PC-9 (cell line): ENCODE measurements at regions not wholly inside any gene's neighbourhood (a gene's known extent, or its start where the extent isn't known, plus 50 kb on each side); places are given as distances from the start of the nearest gene placed in this dataset.

ENCODE experiments used
- BruUV-seq: library from RNA; stranded (reverse); fragments of 400-500 nt; replicated peaks from 2 replicates; lab custom pipeline; 2021; lab: Mats Ljungman, UMichigan
- CTCF ChIA-PET: fragments of 300-600 bp; sonication (Branson Sonifier 250); formaldehyde crosslinking; loops from one replicate; lab custom pipeline; 2022; ENCODE audit warnings: antibody characterized with exemption; lab: Charles Lee
- POLR2A ChIA-PET: fragments of 300-600 bp; sonication (Branson Sonifier 250); formaldehyde crosslinking; loops from one replicate; lab custom pipeline; 2022; ENCODE audit warnings: antibody characterized with exemption; ENCODE audit not compliant: unreplicated experiment; lab: Charles Lee
- DNase-seq, 2 experiments: peaks; one replicate each; pipeline versions ENCODE4 v3.0.0 to v3.0.0-alpha.2; 2015 to 2022; ENCODE audit warnings: mixed read lengths in 1 of 2
- H2AFZ ChIP-seq: fragments of 200-600 bp; sonication (generic); 2 replicates; pipeline ENCODE4 v1.8.1; 2017; ENCODE audit warnings: antibody characterized with exemption
- H3F3A ChIP-seq: fragments of 200-600 bp; sonication (generic); 2 replicates; pipeline ENCODE4 v1.8.1; 2017; ENCODE audit warnings: antibody characterized with exemption, mild to moderate bottlenecking, low read depth; ENCODE audit not compliant: insufficient read depth
- H3K27ac ChIP-seq: fragments of 200-600 bp; sonication (generic); 2 replicates; pipeline ENCODE4 v1.6.1; 2016; ENCODE audit warnings: mixed run types
- H3K27me3 ChIP-seq: fragments of 200-600 bp; sonication (generic); 2 replicates; pipeline ENCODE4 v1.6.1; 2016; ENCODE audit warnings: low read depth, mixed run types; ENCODE audit not compliant: insufficient read depth
- H3K36me3 ChIP-seq: fragments of 200-600 bp; sonication (generic); 2 replicates; pipeline ENCODE4 v1.6.1; 2016; ENCODE audit warnings: low read depth, mixed run types
- H3K4me1 ChIP-seq: fragments of 200-600 bp; sonication (generic); replicated peaks from 2 replicates; pipeline ENCODE4 v1.6.1; 2016; ENCODE audit warnings: mixed run types; ENCODE audit not compliant: insufficient read depth
- H3K4me2 ChIP-seq: fragments of 200-600 bp; sonication (generic); 2 replicates; pipeline ENCODE4 v1.6.1; 2017; ENCODE audit warnings: mixed run types
- H3K4me3 ChIP-seq: fragments of 200-600 bp; sonication (generic); 2 replicates; pipeline ENCODE4 v1.6.1; 2016; ENCODE audit warnings: mixed run types
- H3K79me2 ChIP-seq: fragments of 200-600 bp; sonication (generic); 2 replicates; pipeline ENCODE4 v1.6.1; 2017; ENCODE audit warnings: low read depth, mixed run types
- H3K9me2 ChIP-seq: fragments of 200-600 bp; sonication (generic); 2 replicates; pipeline ENCODE4 v1.8.1; 2017; ENCODE audit warnings: mild to moderate bottlenecking; ENCODE audit not compliant: insufficient read depth
- H3K9me3 ChIP-seq: fragments of 200-600 bp; sonication (generic); 2 replicates; pipeline ENCODE4 v1.8.1; 2016; ENCODE audit warnings: low read depth; ENCODE audit not compliant: insufficient read depth
- H4K20me1 ChIP-seq: fragments of 200-600 bp; sonication (generic); 2 replicates; pipeline ENCODE4 v1.8.1; 2017; ENCODE audit not compliant: insufficient read depth
- CTCF ChIP-seq: fragments of 200-600 bp; sonication (generic); conservative IDR thresholded peaks from 2 replicates; pipeline ENCODE4 v1.6.1; 2017; ENCODE audit warnings: mixed run types, antibody characterized with exemption, mild to moderate bottlenecking, moderate library complexity
- EZH2 ChIP-seq: fragments of 200-600 bp; sonication (generic); IDR thresholded peaks from 2 replicates; pipeline ENCODE4 v1.8.0; 2017; ENCODE audit warnings: antibody characterized with exemption, low read depth
- intact Hi-C: fragments of 100-400 bp; cut with micrococcal nuclease; formaldehyde crosslinking; loops from one replicate; pipeline ENCODE4 v1.10.0; 2022; ENCODE audit not compliant: unreplicated experiment

DNA sequence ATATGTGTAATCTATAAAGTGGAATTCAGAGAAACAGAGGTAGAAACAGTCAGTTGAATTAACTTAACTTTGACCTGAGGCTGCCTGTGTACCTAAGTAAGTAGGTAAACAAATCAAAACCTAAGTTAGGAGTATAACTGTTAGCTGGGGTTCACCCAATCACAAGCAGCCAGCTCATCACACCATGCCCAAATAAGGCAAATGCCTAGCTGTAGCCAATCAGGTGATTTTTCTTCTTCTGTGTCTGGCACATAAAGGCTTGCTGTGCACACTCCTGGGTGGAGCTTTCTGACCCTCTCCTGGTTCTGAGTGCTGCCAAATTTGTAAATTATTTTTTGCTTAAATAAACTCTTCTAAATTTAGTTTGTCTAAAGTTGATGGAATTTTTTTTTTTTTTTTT is 54.7 kb upstream of the TRIM39 start:
- Histone ChIP-seq H2AFZ (no peak overlapping the region), H3K79me2 (no peaks in the 10 kb centered on the region), H3K9me3 (peaks cover 6% of the 10 kb centered on the region; the same call in 1 of the 2 replicates), H3K36me3 (no peaks in the 10 kb centered on the region), H3K9me2 (no peaks in the 10 kb centered on the region), H3K4me2 (no peak overlapping the region), H4K20me1 (no peaks in the 10 kb centered on the region), H3K4me1 (no peaks in the 10 kb centered on the region), H3F3A (no peaks in the 10 kb centered on the region), H3K4me3 (no peak overlapping the region), H3K27me3 (no peaks in the 10 kb centered on the region), H3K27ac (no peak overlapping the region)
- POLR2A ChIA-PET = no interaction called here
- TF ChIP-seq EZH2 (no peak), CTCF (no peak)
- no TSS peak for BruUV-seq
- no peak for DNase-seq
- CTCF ChIA-PET = no interaction called here
- intact Hi-C loops = no loop called here

DNA sequence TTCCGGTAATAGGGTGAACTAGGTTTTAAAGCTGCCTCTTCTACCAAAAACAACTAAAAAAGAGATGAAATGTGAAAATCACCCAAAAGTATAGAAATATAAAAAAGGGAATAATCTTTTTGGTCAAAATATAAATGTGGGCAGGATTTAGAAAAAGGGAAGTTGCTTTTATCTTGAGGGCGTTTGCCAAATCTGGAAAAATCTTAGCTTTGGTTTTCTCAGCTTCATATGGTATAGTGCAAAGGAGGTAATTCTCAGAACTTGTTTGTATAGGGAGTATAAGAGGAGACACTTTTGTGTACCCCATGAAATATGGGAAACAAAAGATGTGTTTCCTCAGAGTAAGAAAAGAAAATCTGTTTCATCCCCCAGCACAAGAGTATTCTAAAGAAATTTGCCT is 54.2 kb upstream of the TRIM26 start:
- POLR2A ChIA-PET = no interaction called here
- TF ChIP-seq EZH2 (no peak), CTCF (no peak)

DNA sequence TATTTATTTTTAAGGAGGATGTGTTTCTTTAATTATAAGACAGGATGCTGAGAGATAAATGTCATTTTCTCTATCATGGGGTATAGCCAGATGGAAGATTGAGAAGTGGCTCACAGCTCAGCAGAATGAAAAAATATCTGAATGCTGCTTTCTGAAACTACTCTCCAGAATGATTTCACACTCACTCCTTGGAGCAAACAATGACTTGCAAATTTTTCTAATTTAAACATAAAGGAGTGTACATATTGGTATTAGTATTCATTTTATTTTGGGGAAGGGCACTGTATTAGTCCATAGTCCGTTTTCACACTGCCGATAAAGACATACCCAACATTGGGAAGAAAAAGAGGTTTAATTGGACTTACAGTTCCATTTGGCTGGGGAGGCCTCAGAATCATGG is 52.4 kb upstream of the TRIM26 start:
- no peaks in the 10 kb centered on the region for H3K36me3 ChIP-seq
- peaks cover 11% of the 10 kb centered on the region; the same call in 1 of the 2 replicates for H3K4me1 ChIP-seq
- no peak overlapping the region for H3K4me2 ChIP-seq
- ChIA-PET POLR2A (no interaction called here), CTCF (no interaction called here)
- no peak for TF ChIP-seq EZH2
- TF ChIP-seq CTCF = no peak
- H3K4me3 ChIP-seq = no peak overlapping the region
- no peaks in the 10 kb centered on the region for H3K79me2 ChIP-seq
- H3F3A ChIP-seq = no peaks in the 10 kb centered on the region
- no peaks in the 10 kb centered on the region for H3K27me3 ChIP-seq
- intact Hi-C loops = no loop called here
- H3K9me3 ChIP-seq = no peaks in the 10 kb centered on the region
- no peak for DNase-seq
- no TSS peak for BruUV-seq
- no peaks in the 10 kb centered on the region for H3K9me2 ChIP-seq
- H4K20me1 ChIP-seq = no peaks in the 10 kb centered on the region
- no peak overlapping the region for H3K27ac ChIP-seq
- no peak overlapping the region for H2AFZ ChIP-seq

More for the DNA sequence above, 54.2 kb upstream of the TRIM26 start:
- Histone ChIP-seq H3F3A (no peaks in the 10 kb centered on the region), H3K27me3 (no peaks in the 10 kb centered on the region), H3K9me2 (no peaks in the 10 kb centered on the region), H4K20me1 (no peaks in the 10 kb centered on the region), H3K27ac (no peak overlapping the region), H3K9me3 (no peaks in the 10 kb centered on the region), H2AFZ (no peak overlapping the region), H3K4me1 (peaks cover 11% of the 10 kb centered on the region; the same call in 1 of the 2 replicates), H3K79me2 (no peaks in the 10 kb centered on the region), H3K4me3 (no peak overlapping the region), H3K4me2 (no peak overlapping the region), H3K36me3 (no peaks in the 10 kb centered on the region)
- intact Hi-C loops = no loop called here
- CTCF ChIA-PET = no interaction called here
- DNase-seq = no peak
- no TSS peak for BruUV-seq
